ENCODE measurements at regions not wholly inside any gene's neighbourhood (a gene's known extent, or its start where the extent isn't known, plus 50 kb on each side); places are given as distances from the start of the nearest gene placed in this dataset.
"Not testable (repeated sequence)": the region's sequence is repeated elsewhere in the genome, so short reads cannot be mapped to it uniquely, and the experiment has no call there.

- not testable (repeated sequence) for DNase-seq (ENCODE audit: low spot score)
Measured at GRCh38 chr6:49097664-49098063, 365.4 kb downstream of the MMUT start.

GRCh38 chr6:49097116-49097515 is 365.9 kb downstream of the MMUT start:
- no peak for DNase-seq (ENCODE audit: low spot score)

GRCh38 chr6:49088631-49089030 is 374.4 kb downstream of the MMUT start:
- DNase-seq (ENCODE audit: low spot score) = no peak

- DNase-seq (ENCODE audit: low spot score) = no peak
Measured at GRCh38 chr6:49087369-49087768, 375.7 kb downstream of the MMUT start.

GRCh38 chr6:49082611-49083010 is 380.4 kb downstream of the MMUT start:
- no peak for DNase-seq (ENCODE audit: low spot score)

- DNase-seq (ENCODE audit: low spot score) = no peak
Measured at GRCh38 chr6:49072885-49073620, 390.0 kb downstream of the MMUT start.

- no peak for DNase-seq (ENCODE audit: low spot score)
Measured at GRCh38 chr6:49072146-49072545, 390.9 kb downstream of the MMUT start.

GRCh38 chr6:49070411-49070810 is 392.6 kb downstream of the MMUT start:
- no peak for DNase-seq (ENCODE audit: low spot score)

GRCh38 chr6:49054311-49054710 is 408.7 kb downstream of the MMUT start:
- DNase-seq (ENCODE audit: low spot score) = peak; percentile 17

- DNase-seq (ENCODE audit: low spot score) = peak; percentile 4
Measured at GRCh38 chr6:49052901-49053300, 410.2 kb downstream of the MMUT start.

GRCh38 chr6:49051281-49051680 is 411.8 kb downstream of the MMUT start:
- no peak for DNase-seq (ENCODE audit: low spot score)

GRCh38 chr6:49050584-49050983 is 412.5 kb downstream of the MMUT start:
- DNase-seq (ENCODE audit: low spot score) = no peak

GRCh38 chr6:49038294-49038822 is 424.7 kb downstream of the MMUT start:
- no peak for DNase-seq (ENCODE audit: low spot score)

GRCh38 chr6:49030251-49031020 is 432.6 kb downstream of the MMUT start:
- DNase-seq (ENCODE audit: low spot score) = no peak

GRCh38 chr6:49027644-49028043 is 435.4 kb downstream of the MMUT start:
- no peak for DNase-seq (ENCODE audit: low spot score)

- no peak for DNase-seq (ENCODE audit: low spot score)
Measured at GRCh38 chr6:49025273-49026240, 437.5 kb downstream of the MMUT start.

GRCh38 chr6:49004801-49005200 is 458.3 kb downstream of the MMUT start:
- no peak for DNase-seq (ENCODE audit: low spot score)

- no peak for DNase-seq (ENCODE audit: low spot score)
Measured at GRCh38 chr6:49003348-49003747, 459.7 kb downstream of the MMUT start.

GRCh38 chr6:49001856-49002541 is 461.1 kb downstream of the MMUT start:
- DNase-seq (ENCODE audit: low spot score) = peak; percentile 28

GRCh38 chr6:48998574-48998973 is 464.5 kb downstream of the MMUT start:
- no peak for DNase-seq (ENCODE audit: low spot score)

- DNase-seq (ENCODE audit: low spot score) = no peak
Measured at GRCh38 chr6:48996461-48997119, 466.5 kb downstream of the MMUT start.

Measured in kidney tubule cell (primary cell).